Spleen (tissue), 11 donors: ENCODE measurements at regions not wholly inside any gene's neighbourhood (a gene's known extent, or its start where the extent isn't known, plus 50 kb on each side); places are given as distances from the start of the nearest gene placed in this dataset.

Source experiments
- DNase-seq: peaks from one replicate; pipeline ENCODE4 v3.0.0-alpha.2; 2020
- H3K27ac ChIP-seq, 8 donors: fragments of 200-600 bp; sonication (generic) in 7 of 8; 1 replicate in 4 of 8; 2 replicates in 4 of 8; pipeline versions ENCODE4 v1.5.0 to v1.8.0; 2016 to 2021; ENCODE audit warnings: inconsistent platforms in 4 of 8, mild to moderate bottlenecking in 4 of 8, moderate library complexity in 1 of 8
- H3K27me3 ChIP-seq, 7 donors: fragments of 200-600 bp; sonication (generic) in 6 of 7; replicated peaks in 1 of 7; 1 replicate in 4 of 7; 2 replicates in 3 of 7; pipeline versions ENCODE4 v1.5.0 to v1.8.0; 2016 to 2021; ENCODE audit warnings: inconsistent platforms in 3 of 7, mild to moderate bottlenecking in 1 of 7
- H3K36me3 ChIP-seq, 6 donors: fragments of 200-600 bp; sonication (generic) in 5 of 6; 1 replicate in 4 of 6; 2 replicates in 2 of 6; pipeline versions ENCODE4 v1.5.0 to v1.8.0; 2016 to 2021; ENCODE audit warnings: inconsistent platforms in 2 of 6
- H3K4me1 ChIP-seq, 6 donors: fragments of 200-600 bp; sonication (generic) in 5 of 6; 1 replicate in 3 of 6; 2 replicates in 3 of 6; pipeline versions ENCODE4 v1.5.0 to v1.8.0; 2016 to 2021; ENCODE audit warnings: inconsistent platforms in 3 of 6
- H3K4me3 ChIP-seq, 8 donors: fragments of 200-600 bp; sonication (generic) in 7 of 8; 1 replicate in 4 of 8; 2 replicates in 4 of 8; pipeline versions ENCODE4 v1.5.0 to v1.8.0; 2016 to 2021; ENCODE audit warnings: inconsistent platforms in 4 of 8, mild to moderate bottlenecking in 4 of 8, moderate library complexity in 2 of 8
- H3K9me3 ChIP-seq, 8 donors: fragments of 200-600 bp; sonication (generic) in 7 of 8; 1 replicate in 4 of 8; 2 replicates in 4 of 8; pipeline versions ENCODE4 v1.5.0 to v1.8.0; 2016 to 2021; ENCODE audit warnings: inconsistent platforms in 4 of 8
- POLR2A ChIP-seq, 3 donors: fragments of 450-650 bp; IDR thresholded peaks; one replicate each; pipeline ENCODE4 v1.5.1; 2017; ENCODE audit warnings: antibody characterized with exemption in 3 of 3, mild to moderate bottlenecking in 1 of 3
- POLR2AphosphoS5 ChIP-seq, 3 donors: sonication (generic); formaldehyde crosslinking; IDR thresholded peaks; one replicate each; pipeline ENCODE4 v1.5.1; 2017; ENCODE audit warnings: antibody characterized with exemption in 3 of 3
- WGBS, 5 donors: extraction: QIAGEN DNeasy Blood & Tissue Kit in 3 of 5; methylation state at CpG; one replicate each; pipeline versions ENCODE4 v1.1.5 to v1.1.7; 2013 to 2018; 5-methylcytosine and 5-hydroxymethylcytosine counted together
- intact Hi-C: fragments of 100-400 bp; cut with DNase I; formaldehyde crosslinking; loops from one replicate; pipeline ENCODE4 v1.15.0; 2023; ENCODE audit warnings: low total_unique reads
- TF ChIP-seq, protein P1 (sequence below), 11 experiments: fragments of 200-600 bp in 7 of 11; fragments of 450-650 bp in 4 of 11; sonication (generic) in 4 of 11; IDR thresholded peaks in 8 of 11; conservative IDR thresholded peaks in 3 of 11; 1 replicate in 7 of 11; 2 replicates in 4 of 11; pipeline versions ENCODE4 v1.4.0 to v1.8.0; 2016 to 2021; ENCODE audit warnings: antibody characterized with exemption in 11 of 11, inconsistent platforms in 4 of 11, mild to moderate bottlenecking in 1 of 11
- donor health status: healthy with polysubstance abuse.
- donor health status: DM: no; HTN: no; CAD: no; lungs with moderate emphysema.
- donor health status: DM: no; HTN: no; CAD: no.
- donor health status: Bipolar disorder and iron deficiency.
- donor health status: healthy.
- donor health status: DM: no; HTN: no; CAD: no.
- donor health status: DM: yes; HTN: yes; CAD: no.

DNA sequence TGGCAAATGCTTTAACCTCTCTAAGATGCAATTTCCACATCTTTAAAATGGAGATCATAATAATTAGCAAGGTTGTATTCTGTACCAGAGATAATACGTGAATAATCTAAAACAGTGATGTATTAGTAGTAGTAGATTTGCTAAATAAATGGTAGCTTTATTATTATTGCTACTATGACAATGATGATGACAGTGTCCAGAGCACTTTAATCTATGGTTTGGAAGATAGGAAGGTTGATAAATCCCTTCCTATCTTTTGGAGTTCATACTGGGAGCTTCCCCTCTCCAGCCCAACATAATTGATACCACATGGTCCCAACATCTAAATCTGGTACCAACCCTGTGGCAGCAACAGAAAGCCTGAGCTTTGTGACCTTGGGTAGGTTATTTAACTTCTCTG lies 267.8 kb downstream of the FAT3 start:
- no peak for DNase-seq
- H3K27ac ChIP-seq = no peak overlapping the region
- TF ChIP-seq POLR2AphosphoS5 (IDR thresholded peaks at IDR 0.05) (no peak), POLR2A (IDR thresholded peaks at IDR 0.05) (no peak)
- TF ChIP-seq, protein P1, sequence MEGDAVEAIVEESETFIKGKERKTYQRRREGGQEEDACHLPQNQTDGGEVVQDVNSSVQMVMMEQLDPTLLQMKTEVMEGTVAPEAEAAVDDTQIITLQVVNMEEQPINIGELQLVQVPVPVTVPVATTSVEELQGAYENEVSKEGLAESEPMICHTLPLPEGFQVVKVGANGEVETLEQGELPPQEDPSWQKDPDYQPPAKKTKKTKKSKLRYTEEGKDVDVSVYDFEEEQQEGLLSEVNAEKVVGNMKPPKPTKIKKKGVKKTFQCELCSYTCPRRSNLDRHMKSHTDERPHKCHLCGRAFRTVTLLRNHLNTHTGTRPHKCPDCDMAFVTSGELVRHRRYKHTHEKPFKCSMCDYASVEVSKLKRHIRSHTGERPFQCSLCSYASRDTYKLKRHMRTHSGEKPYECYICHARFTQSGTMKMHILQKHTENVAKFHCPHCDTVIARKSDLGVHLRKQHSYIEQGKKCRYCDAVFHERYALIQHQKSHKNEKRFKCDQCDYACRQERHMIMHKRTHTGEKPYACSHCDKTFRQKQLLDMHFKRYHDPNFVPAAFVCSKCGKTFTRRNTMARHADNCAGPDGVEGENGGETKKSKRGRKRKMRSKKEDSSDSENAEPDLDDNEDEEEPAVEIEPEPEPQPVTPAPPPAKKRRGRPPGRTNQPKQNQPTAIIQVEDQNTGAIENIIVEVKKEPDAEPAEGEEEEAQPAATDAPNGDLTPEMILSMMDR (IDR thresholded peaks at IDR 0.05 in 8 of 11, conservative IDR thresholded peaks at IDR 0.05 in 3 of 11) = no peak
- H3K9me3 ChIP-seq = no peaks in the 10 kb centered on the region
- 76 to 98% (median 83%) methylated on average over 1 of the region's 1 CpG for WGBS, 5 donors
- intact Hi-C loops = no loop called here
- no peaks in the 10 kb centered on the region for H3K27me3 ChIP-seq
- H3K36me3 ChIP-seq = no peaks in the 10 kb centered on the region
- H3K4me3 ChIP-seq = no peak overlapping the region
- H3K4me1 ChIP-seq = no peaks in the 10 kb centered on the region

DNA sequence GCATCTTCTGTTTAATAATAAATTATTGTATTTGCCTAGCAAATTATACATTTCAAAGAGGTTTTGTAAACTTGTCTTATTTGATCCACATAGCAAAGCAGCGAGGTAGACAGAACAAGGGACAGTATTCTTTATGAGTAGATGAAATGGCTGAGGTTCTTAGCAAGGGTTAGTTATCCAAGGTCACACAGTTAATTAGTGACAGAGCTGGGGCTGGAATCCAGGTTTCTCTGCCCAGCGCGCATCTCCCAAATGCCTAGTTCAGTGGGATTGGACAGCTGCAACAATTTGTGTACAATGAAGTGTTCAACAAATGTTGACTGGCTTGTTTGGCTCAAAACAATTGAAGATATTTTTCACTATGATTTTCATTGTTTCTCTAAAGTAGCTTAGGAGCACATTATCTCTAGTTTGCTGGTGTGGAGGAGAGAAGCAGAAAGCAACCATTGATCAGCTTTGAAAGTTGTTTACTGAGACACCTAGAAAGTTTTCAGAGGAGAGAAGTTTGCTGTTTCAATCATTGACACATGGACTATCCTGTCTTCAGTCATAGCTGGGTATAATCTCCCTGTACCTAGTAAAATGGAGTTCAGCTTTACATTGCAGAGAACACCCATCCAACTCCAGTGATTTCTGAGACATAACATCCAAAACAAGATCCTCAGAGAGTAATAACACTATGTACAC lies 270.6 kb downstream of the FAT3 start:
- Histone ChIP-seq H3K36me3 (no peaks in the 10 kb centered on the region), H3K9me3 (no peaks in the 10 kb centered on the region), H3K4me1 (no peaks in the 10 kb centered on the region), H3K4me3 (no peak overlapping the region), H3K27ac (no peak overlapping the region), H3K27me3 (no peaks in the 10 kb centered on the region)
- TF ChIP-seq, protein P1 (IDR thresholded peaks at IDR 0.05 in 8 of 11, conservative IDR thresholded peaks at IDR 0.05 in 3 of 11) = no peak
- TF ChIP-seq POLR2AphosphoS5 (IDR thresholded peaks at IDR 0.05) (no peak), POLR2A (IDR thresholded peaks at IDR 0.05) (no peak)
- DNase-seq = no peak
- WGBS, 5 donors = 82 to 96% (median 90%) methylated on average over 3 of the region's 3 CpGs
- intact Hi-C loops = no loop called here

DNA sequence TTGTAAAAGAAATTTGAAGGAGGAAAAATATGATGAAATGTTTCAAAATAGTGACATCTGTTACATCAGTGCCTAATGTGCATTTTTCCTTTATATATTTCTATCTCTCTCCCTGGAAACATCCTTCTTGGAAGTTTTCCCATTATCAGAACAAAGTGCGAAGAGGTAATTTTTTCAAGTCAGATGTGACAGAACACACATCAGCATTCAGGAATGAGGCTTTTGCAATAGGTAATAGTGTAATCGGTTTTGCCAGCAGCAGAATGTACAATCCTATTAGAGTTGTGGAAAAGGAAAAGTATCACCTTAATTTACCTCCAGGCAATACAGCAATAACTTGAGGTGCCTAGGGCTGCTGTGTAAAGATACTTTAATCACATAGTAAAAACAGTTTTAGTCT lies 275.8 kb downstream of the FAT3 start:
- Histone ChIP-seq H3K4me1 (no peaks in the 10 kb centered on the region), H3K36me3 (no peaks in the 10 kb centered on the region), H3K4me3 (no peak overlapping the region), H3K27me3 (no peaks in the 10 kb centered on the region), H3K27ac (no peak overlapping the region), H3K9me3 (no peaks in the 10 kb centered on the region)
- WGBS, 5 donors = 82 to 91% (median 86%) methylated on average over 2 of the region's 2 CpGs
- TF ChIP-seq POLR2AphosphoS5 (IDR thresholded peaks at IDR 0.05) = no peak
- DNase-seq = no peak
- intact Hi-C loops = no loop called here

DNA sequence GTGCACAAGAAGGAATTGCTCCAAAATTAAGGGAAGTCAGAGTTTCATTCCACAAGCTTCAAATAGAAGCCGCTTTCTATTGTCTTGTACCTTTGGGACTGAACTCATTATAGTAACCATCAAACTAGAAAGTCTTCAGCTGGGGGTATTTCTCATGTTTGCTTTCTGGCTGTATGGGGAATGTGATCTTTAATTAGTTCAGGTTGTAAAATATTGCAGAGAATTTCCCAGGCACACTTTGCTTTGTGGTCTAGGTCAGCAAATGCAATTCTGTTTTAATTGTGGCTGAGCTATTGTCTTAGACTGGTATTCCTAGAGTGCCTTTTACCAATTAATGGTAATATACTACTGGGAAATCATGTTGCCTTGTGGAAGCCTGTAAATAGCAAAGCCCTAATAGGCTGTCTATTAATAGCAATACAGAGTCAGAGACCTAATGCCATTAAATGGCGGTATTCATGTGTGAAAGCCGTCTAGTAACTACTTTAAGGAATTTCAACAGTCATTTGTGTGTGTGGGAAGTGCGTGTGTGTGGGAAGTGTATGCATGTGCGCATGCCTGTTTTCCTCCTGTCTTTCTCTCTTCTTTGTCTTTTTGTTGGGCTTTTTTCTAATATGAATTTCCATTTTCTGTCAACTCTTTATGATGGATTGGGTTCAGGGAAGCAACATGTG lies 276.6 kb downstream of the FAT3 start:
- no peak overlapping the region for H3K27ac ChIP-seq
- TF ChIP-seq POLR2A (IDR thresholded peaks at IDR 0.05) (no peak), POLR2AphosphoS5 (IDR thresholded peaks at IDR 0.05) (no peak)
- TF ChIP-seq, protein P1 (IDR thresholded peaks at IDR 0.05 in 8 of 11, conservative IDR thresholded peaks at IDR 0.05 in 3 of 11) = no peak
- no peak overlapping the region for H3K4me3 ChIP-seq
- no peak for DNase-seq
- 84 to 94% (median 90%) methylated on average over 5 of the region's 5 CpGs for WGBS, 5 donors
- intact Hi-C loops = no loop called here
- H3K27me3 ChIP-seq = no peaks in the 10 kb centered on the region
- no peaks in the 10 kb centered on the region for H3K4me1 ChIP-seq
- no peaks in the 10 kb centered on the region for H3K9me3 ChIP-seq
- no peaks in the 10 kb centered on the region for H3K36me3 ChIP-seq
